ENCODE measurements at regions not wholly inside any gene's neighbourhood (a gene's known extent, or its start where the extent isn't known, plus 50 kb on each side); places are given as distances from the start of the nearest gene placed in this dataset.

- ATAC-seq (replicated peaks in 1 of 2) (no peak), DNase-seq (no peak)
- Mint-ChIP-seq H3K9me3 (peaks cover 0 to 11% of the 10 kb centered on the region in 2 donors), H3K27me3 (ENCODE audit: low read depth) (peaks cover 24% of the 10 kb centered on the region), H3K36me3 (ENCODE audit: insufficient read depth in 2 of 2) (no peaks in the 10 kb centered on the region), H3K4me3 (no peak overlapping the region), H3K4me1 (ENCODE audit: low read depth) (peaks cover 6% of the 10 kb centered on the region), H3K27ac (peak overlapping the region; percentile 10)
These were observed 295.9 kb upstream of the CRIM1 start for GRCh38 chr2:36059691-36060090.

- no peaks in the 10 kb centered on the region for H3K36me3 Mint-ChIP-seq (ENCODE audit: insufficient read depth in 2 of 2)
- H3K9me3 Mint-ChIP-seq, result peaks cover 0 to 11% of the 10 kb centered on the region in 2 donors
- peaks cover 6% of the 10 kb centered on the region for H3K4me1 Mint-ChIP-seq (ENCODE audit: low read depth)
These were observed 296.6 kb upstream of the CRIM1 start for GRCh38 chr2:36058953-36059352.

GRCh38 chr2:36058076-36058475, 297.5 kb upstream of the CRIM1 start:
- H3K4me1 Mint-ChIP-seq (ENCODE audit: low read depth), result peaks cover 6% of the 10 kb centered on the region
- H3K4me3 Mint-ChIP-seq, result peak overlapping the region in 1 of 2 donors; percentile 1
- H3K36me3 Mint-ChIP-seq (ENCODE audit: insufficient read depth in 2 of 2), result no peaks in the 10 kb centered on the region
- peaks cover 21% of the 10 kb centered on the region for H3K27me3 Mint-ChIP-seq (ENCODE audit: low read depth)
- DNase-seq (no peak), ATAC-seq (replicated peaks in 1 of 2) (no peak)
- H3K9me3 Mint-ChIP-seq, result peaks cover 0 to 9% of the 10 kb centered on the region in 2 donors
- H3K27ac Mint-ChIP-seq, result peak overlapping the region; percentile 8

More at GRCh38 chr2:36058953-36059352, 296.6 kb upstream of the CRIM1 start:
- Mint-ChIP-seq H3K27me3 (ENCODE audit: low read depth) (peaks cover 24% of the 10 kb centered on the region), H3K4me3 (no peak overlapping the region), H3K27ac (no peak overlapping the region)
- DNase-seq (no peak), ATAC-seq (replicated peaks in 1 of 2) (no peak)

GRCh38 chr2:36052819-36053218, 302.8 kb upstream of the CRIM1 start:
- Mint-ChIP-seq H3K4me3 (no peak overlapping the region), H3K27ac (no peak overlapping the region), H3K27me3 (ENCODE audit: low read depth) (no peaks in the 10 kb centered on the region), H3K36me3 (ENCODE audit: insufficient read depth in 2 of 2) (no peaks in the 10 kb centered on the region), H3K9me3 (peaks cover 3 to 7% of the 10 kb centered on the region in 2 donors), H3K4me1 (ENCODE audit: low read depth) (peaks cover under 1% of the 10 kb centered on the region)
- DNase-seq (no peak), ATAC-seq (replicated peaks in 1 of 2) (no peak)

GRCh38 chr2:36044411-36044810, 311.2 kb upstream of the CRIM1 start:
- no peaks in the 10 kb centered on the region for H3K4me1 Mint-ChIP-seq (ENCODE audit: low read depth)
- DNase-seq, result no peak
- no peaks in the 10 kb centered on the region for H3K36me3 Mint-ChIP-seq (ENCODE audit: insufficient read depth in 2 of 2)
- H3K4me3 Mint-ChIP-seq, result no peak overlapping the region
- H3K9me3 Mint-ChIP-seq, result no peaks in the 10 kb centered on the region
- H3K27me3 Mint-ChIP-seq (ENCODE audit: low read depth), result peaks cover 22% of the 10 kb centered on the region
- no peak for ATAC-seq (replicated peaks in 1 of 2)
- H3K27ac Mint-ChIP-seq, result no peak overlapping the region

GRCh38 chr2:36035137-36035536, 320.4 kb upstream of the CRIM1 start:
- Mint-ChIP-seq H3K36me3 (ENCODE audit: insufficient read depth in 2 of 2) (no peaks in the 10 kb centered on the region), H3K27me3 (ENCODE audit: low read depth) (peaks cover 5% of the 10 kb centered on the region), H3K27ac (no peak overlapping the region), H3K4me3 (no peak overlapping the region), H3K4me1 (ENCODE audit: low read depth) (no peaks in the 10 kb centered on the region), H3K9me3 (peaks cover 3 to 4% of the 10 kb centered on the region in 2 donors)
- ATAC-seq (replicated peaks in 1 of 2) (no peak), DNase-seq (no peak)

- H3K27me3 Mint-ChIP-seq (ENCODE audit: low read depth), result peaks cover 5% of the 10 kb centered on the region
- H3K4me3 Mint-ChIP-seq, result no peak overlapping the region
- H3K36me3 Mint-ChIP-seq (ENCODE audit: insufficient read depth in 2 of 2), result no peaks in the 10 kb centered on the region
- no peaks in the 10 kb centered on the region for H3K4me1 Mint-ChIP-seq (ENCODE audit: low read depth)
- H3K9me3 Mint-ChIP-seq, result peaks cover 3 to 4% of the 10 kb centered on the region in 2 donors
- peak overlapping the region; percentile 43 for H3K27ac Mint-ChIP-seq
- ATAC-seq (replicated peaks in 1 of 2), result no peak
- no peak for DNase-seq
These were observed 323.5 kb upstream of the CRIM1 start for GRCh38 chr2:36032046-36032445.

GRCh38 chr2:36031471-36031870, 324.1 kb upstream of the CRIM1 start:
- Mint-ChIP-seq H3K9me3 (peaks cover 2 to 3% of the 10 kb centered on the region in 2 donors), H3K27ac (no peak overlapping the region), H3K4me3 (no peak overlapping the region), H3K27me3 (ENCODE audit: low read depth) (peaks cover 5% of the 10 kb centered on the region), H3K4me1 (ENCODE audit: low read depth) (no peaks in the 10 kb centered on the region), H3K36me3 (ENCODE audit: insufficient read depth in 2 of 2) (no peaks in the 10 kb centered on the region)
- DNase-seq, result no peak
- no peak for ATAC-seq (replicated peaks in 1 of 2)

GRCh38 chr2:36027616-36028015, 328.0 kb upstream of the CRIM1 start:
- Mint-ChIP-seq H3K4me3 (no peak overlapping the region), H3K4me1 (ENCODE audit: low read depth) (no peaks in the 10 kb centered on the region), H3K27ac (no peak overlapping the region), H3K27me3 (ENCODE audit: low read depth) (no peaks in the 10 kb centered on the region), H3K36me3 (ENCODE audit: insufficient read depth in 2 of 2) (no peaks in the 10 kb centered on the region), H3K9me3 (no peaks in the 10 kb centered on the region)
- DNase-seq (no peak), ATAC-seq (replicated peaks in 1 of 2) (no peak)

- DNase-seq (no peak), ATAC-seq (replicated peaks in 1 of 2) (no peak)
- H3K27me3 Mint-ChIP-seq (ENCODE audit: low read depth), result peaks cover 8% of the 10 kb centered on the region
- no peak overlapping the region for H3K4me3 Mint-ChIP-seq
- H3K27ac Mint-ChIP-seq, result no peak overlapping the region
- H3K9me3 Mint-ChIP-seq, result no peaks in the 10 kb centered on the region
- no peaks in the 10 kb centered on the region for H3K36me3 Mint-ChIP-seq (ENCODE audit: insufficient read depth in 2 of 2)
- no peaks in the 10 kb centered on the region for H3K4me1 Mint-ChIP-seq (ENCODE audit: low read depth)
These were observed 342.5 kb upstream of the CRIM1 start for GRCh38 chr2:36013064-36013463.

- no peak for DNase-seq
- no peaks in the 10 kb centered on the region for H3K36me3 Mint-ChIP-seq (ENCODE audit: insufficient read depth in 2 of 2)
- no peak overlapping the region for H3K4me3 Mint-ChIP-seq
- H3K27me3 Mint-ChIP-seq (ENCODE audit: low read depth), result no peaks in the 10 kb centered on the region
- no peak overlapping the region for H3K27ac Mint-ChIP-seq
- H3K4me1 Mint-ChIP-seq (ENCODE audit: low read depth), result no peaks in the 10 kb centered on the region
- H3K9me3 Mint-ChIP-seq, result no peaks in the 10 kb centered on the region
- ATAC-seq (replicated peaks in 1 of 2), result no peak
These were observed 349.1 kb upstream of the CRIM1 start for GRCh38 chr2:36006444-36006843.

GRCh38 chr2:36002941-36003340, 352.6 kb upstream of the CRIM1 start:
- no peaks in the 10 kb centered on the region for H3K4me1 Mint-ChIP-seq (ENCODE audit: low read depth)
- no peaks in the 10 kb centered on the region for H3K9me3 Mint-ChIP-seq
- no peak overlapping the region for H3K27ac Mint-ChIP-seq
- no peak overlapping the region for H3K4me3 Mint-ChIP-seq
- H3K27me3 Mint-ChIP-seq (ENCODE audit: low read depth), result peaks cover 7% of the 10 kb centered on the region
- no peak for DNase-seq
- no peak for ATAC-seq (replicated peaks in 1 of 2)
- H3K36me3 Mint-ChIP-seq (ENCODE audit: insufficient read depth in 2 of 2), result no peaks in the 10 kb centered on the region

GRCh38 chr2:35997488-35997887, 358.1 kb upstream of the CRIM1 start:
- ATAC-seq (replicated peaks in 1 of 2), result peak; percentile 58 to 63
- no peak for DNase-seq
- peaks cover 6% of the 10 kb centered on the region for H3K4me1 Mint-ChIP-seq (ENCODE audit: low read depth)

GRCh38 chr2:35989503-35989902, 366.1 kb upstream of the CRIM1 start:
- Mint-ChIP-seq H3K4me3 (no peak overlapping the region), H3K4me1 (ENCODE audit: low read depth) (peaks cover 6% of the 10 kb centered on the region), H3K36me3 (ENCODE audit: insufficient read depth in 2 of 2) (peaks cover 0 to 2% of the 10 kb centered on the region in 2 donors), H3K9me3 (peaks cover 2 to 5% of the 10 kb centered on the region in 2 donors), H3K27me3 (ENCODE audit: low read depth) (no peaks in the 10 kb centered on the region), H3K27ac (no peak overlapping the region)
- DNase-seq (no peak), ATAC-seq (replicated peaks in 1 of 2) (no peak)

More at GRCh38 chr2:35997488-35997887, 358.1 kb upstream of the CRIM1 start:
- no peak overlapping the region for H3K4me3 Mint-ChIP-seq
- no peak overlapping the region for H3K27ac Mint-ChIP-seq
- peaks cover 7% of the 10 kb centered on the region for H3K27me3 Mint-ChIP-seq (ENCODE audit: low read depth)
- H3K36me3 Mint-ChIP-seq (ENCODE audit: insufficient read depth in 2 of 2), result peaks cover 0 to 6% of the 10 kb centered on the region in 2 donors
- peaks cover 0 to 6% of the 10 kb centered on the region in 2 donors for H3K9me3 Mint-ChIP-seq
